ENCODE measurements at regions not wholly inside any gene's neighbourhood (a gene's known extent, or its start where the extent isn't known, plus 50 kb on each side); places are given as distances from the start of the nearest gene placed in this dataset.

- ATAC-seq (no peak), DNase-seq (ENCODE audit: low spot score) (no peak), FAIRE-seq (no peak)
- intact Hi-C loops (cut with micrococcal nuclease; ENCODE audit: unreplicated experiment): no loop called here
- WGBS (ENCODE audit: low lambda C conversion rate): 0% methylated on average over 2 of the region's 2 CpGs
- H2AFZ ChIP-seq (ENCODE audit: low read length): no peak overlapping the region
- no peaks in the 10 kb centered on the region for H3K4me1 ChIP-seq (ENCODE audit: insufficient read depth, low read length)
- no peak overlapping the region for H3K4me3 ChIP-seq (replicated peaks in 1 of 3; ENCODE audit: insufficient read depth in 1 of 3, low read depth in 2 of 3, low read length in 3 of 3)
- peaks cover 2 to 3% of the 10 kb centered on the region in 2 experiments; a peak in 1 of 5 replicates for H3K27me3 ChIP-seq (ENCODE audit: control insufficient read depth in 1 of 2, insufficient read depth in 2 of 2, low read length in 2 of 2)
- in situ Hi-C loops (cut with HindIII; ENCODE audit: extremely low pct_ligation_motif_present, low pct_unique_long_range_greater_than_20kb): no loop called here
- H4K20me1 ChIP-seq (ENCODE audit: insufficient read depth, low read length): no peaks in the 10 kb centered on the region
- ChIA-PET CTCF (ENCODE audit: low intra/inter-chr PET ratio, low total read pairs) (no interaction called here), POLR2A (no interaction called here)
- H3K4me2 ChIP-seq (ENCODE audit: low read depth, low read length): no peak overlapping the region
- no peak overlapping the region for H3K9ac ChIP-seq (ENCODE audit: insufficient read depth, low read depth, low read length)
- BruUV-seq (replicated peaks): no TSS peak
- H3K9me3 ChIP-seq (ENCODE audit: low read length): no peaks in the 10 kb centered on the region
- H3K27ac ChIP-seq (ENCODE audit: extremely low read length, insufficient read depth, low read length): no peak overlapping the region
- TF ChIP-seq SRY (CRISPR knock-in tag; IDR thresholded peaks at IDR 0.05) (no peak), THAP9 (CRISPR knock-in tag; IDR thresholded peaks at IDR 0.05; ENCODE audit: borderline replicate concordance) (no peak), ELK4 (CRISPR knock-in tag; IDR thresholded peaks at IDR 0.05; ENCODE audit: borderline replicate concordance) (no peak), ZFP36L2 (CRISPR knock-in tag; IDR thresholded peaks at IDR 0.05) (no peak), DDIT3 (CRISPR knock-in tag; IDR thresholded peaks at IDR 0.05) (no peak), ZNF878 (CRISPR knock-in tag; IDR thresholded peaks at IDR 0.05) (no peak), ZNF83 (CRISPR knock-in tag; IDR thresholded peaks at IDR 0.05; ENCODE audit: borderline replicate concordance) (no peak)
- H3K36me3 ChIP-seq (replicated peaks in 1 of 2; ENCODE audit: control insufficient read depth in 1 of 2, insufficient read depth in 2 of 2, low read length in 2 of 2): no peaks in the 10 kb centered on the region
- H3K79me2 ChIP-seq (ENCODE audit: insufficient read depth, low read length): no peaks in the 10 kb centered on the region
Measured at GRCh38 chr11:44434191-44434590, 124.3 kb upstream of the ALX4 start.
